ENCODE measurements at regions not wholly inside any gene's neighbourhood (a gene's known extent, or its start where the extent isn't known, plus 50 kb on each side); places are given as distances from the start of the nearest gene placed in this dataset.
A peak's percentile ranks its signal among the peaks of the same experiment; 100 is the strongest.
"Not testable (repeated sequence)": the region's sequence is repeated elsewhere in the genome, so short reads cannot be mapped to it uniquely, and the experiment has no call there.

- H3K27me3 Mint-ChIP-seq (ENCODE audit: low read depth), result no peaks in the 10 kb centered on the region
- DNase-seq (ENCODE audit: low spot score), result no peak
- H3K9me3 Mint-ChIP-seq, result no peaks in the 10 kb centered on the region
- H3K36me3 Mint-ChIP-seq (ENCODE audit: low read depth), result no peaks in the 10 kb centered on the region
- intact Hi-C loops (cut with micrococcal nuclease), result no loop called here
- no peaks in the 10 kb centered on the region for H3K4me1 Mint-ChIP-seq (ENCODE audit: low read depth)
- H3K27ac Mint-ChIP-seq, result no peak overlapping the region
- H3K4me3 Mint-ChIP-seq (ENCODE audit: low read depth), result no peak overlapping the region
Observed at GRCh38 chr5:18397891-18398290, 763.6 kb downstream of the TAF11L14 start.

GRCh38 chr5:18399461-18400327, 765.4 kb downstream of the TAF11L14 start:
- H3K4me3 Mint-ChIP-seq (ENCODE audit: low read depth); intact Hi-C loops (cut with micrococcal nuclease); DNase-seq (ENCODE audit: low spot score); H3K36me3 Mint-ChIP-seq (ENCODE audit: low read depth); H3K27me3 Mint-ChIP-seq (ENCODE audit: low read depth); H3K9me3 Mint-ChIP-seq; H3K27ac Mint-ChIP-seq; H3K4me1 Mint-ChIP-seq (ENCODE audit: low read depth): not testable (repeated sequence)

- Mint-ChIP-seq H3K4me3 (ENCODE audit: low read depth) (no peak overlapping the region), H3K4me1 (ENCODE audit: low read depth) (no peaks in the 10 kb centered on the region), H3K27ac (no peak overlapping the region), H3K9me3 (no peaks in the 10 kb centered on the region), H3K27me3 (ENCODE audit: low read depth) (no peaks in the 10 kb centered on the region), H3K36me3 (ENCODE audit: low read depth) (no peaks in the 10 kb centered on the region)
- intact Hi-C loops (cut with micrococcal nuclease), result no loop called here
- no peak for DNase-seq (ENCODE audit: low spot score)
Observed at GRCh38 chr5:18403141-18403540, 768.9 kb downstream of the TAF11L14 start.

- no peak overlapping the region for H3K27ac Mint-ChIP-seq
- DNase-seq (ENCODE audit: low spot score), result no peak
- no peaks in the 10 kb centered on the region for H3K27me3 Mint-ChIP-seq (ENCODE audit: low read depth)
- H3K36me3 Mint-ChIP-seq (ENCODE audit: low read depth), result no peaks in the 10 kb centered on the region
- no peak overlapping the region for H3K4me3 Mint-ChIP-seq (ENCODE audit: low read depth)
- H3K9me3 Mint-ChIP-seq, result no peaks in the 10 kb centered on the region
- intact Hi-C loops (cut with micrococcal nuclease), result no loop called here
- H3K4me1 Mint-ChIP-seq (ENCODE audit: low read depth), result no peaks in the 10 kb centered on the region
Observed at GRCh38 chr5:18403941-18404438, 769.7 kb downstream of the TAF11L14 start.

GRCh38 chr5:18420711-18421110, 786.5 kb downstream of the TAF11L14 start:
- intact Hi-C loops (cut with micrococcal nuclease), result no loop called here

GRCh38 chr5:18433336-18433735, 799.1 kb downstream of the TAF11L14 start:
- Mint-ChIP-seq H3K27me3 (ENCODE audit: low read depth) (no peaks in the 10 kb centered on the region), H3K27ac (no peak overlapping the region), H3K4me3 (ENCODE audit: low read depth) (no peak overlapping the region), H3K9me3 (no peaks in the 10 kb centered on the region), H3K36me3 (ENCODE audit: low read depth) (no peaks in the 10 kb centered on the region), H3K4me1 (ENCODE audit: low read depth) (no peaks in the 10 kb centered on the region)
- intact Hi-C loops (cut with micrococcal nuclease), result no loop called here
- DNase-seq (ENCODE audit: low spot score), result no peak

More at GRCh38 chr5:18420711-18421110, 786.5 kb downstream of the TAF11L14 start:
- no peak overlapping the region for H3K4me3 Mint-ChIP-seq (ENCODE audit: low read depth)
- H3K27ac Mint-ChIP-seq, result no peak overlapping the region
- no peak for DNase-seq (ENCODE audit: low spot score)
- peaks cover 14% of the 10 kb centered on the region for H3K9me3 Mint-ChIP-seq
- no peaks in the 10 kb centered on the region for H3K36me3 Mint-ChIP-seq (ENCODE audit: low read depth)
- no peaks in the 10 kb centered on the region for H3K4me1 Mint-ChIP-seq (ENCODE audit: low read depth)
- H3K27me3 Mint-ChIP-seq (ENCODE audit: low read depth), result no peaks in the 10 kb centered on the region

GRCh38 chr5:18438126-18438525, 803.9 kb downstream of the TAF11L14 start:
- DNase-seq (ENCODE audit: low spot score), result no peak
- intact Hi-C loops (cut with micrococcal nuclease), result no loop called here

GRCh38 chr5:18455521-18455920, 821.3 kb downstream of the TAF11L14 start:
- intact Hi-C loops (cut with micrococcal nuclease), result no loop called here
- no peak overlapping the region for H3K4me3 Mint-ChIP-seq (ENCODE audit: low read depth)
- no peak overlapping the region for H3K27ac Mint-ChIP-seq
- no peaks in the 10 kb centered on the region for H3K27me3 Mint-ChIP-seq (ENCODE audit: low read depth)
- no peak for DNase-seq (ENCODE audit: low spot score)
- H3K36me3 Mint-ChIP-seq (ENCODE audit: low read depth), result no peaks in the 10 kb centered on the region
- H3K4me1 Mint-ChIP-seq (ENCODE audit: low read depth), result no peaks in the 10 kb centered on the region
- peaks cover 13% of the 10 kb centered on the region for H3K9me3 Mint-ChIP-seq

More at GRCh38 chr5:18438126-18438525, 803.9 kb downstream of the TAF11L14 start:
- Mint-ChIP-seq H3K4me3 (ENCODE audit: low read depth) (no peak overlapping the region), H3K9me3 (no peaks in the 10 kb centered on the region), H3K27ac (no peak overlapping the region), H3K27me3 (ENCODE audit: low read depth) (no peaks in the 10 kb centered on the region), H3K4me1 (ENCODE audit: low read depth) (no peaks in the 10 kb centered on the region), H3K36me3 (ENCODE audit: low read depth) (no peaks in the 10 kb centered on the region)

GRCh38 chr5:18457255-18457654, 823.0 kb downstream of the TAF11L14 start:
- H3K4me3 Mint-ChIP-seq (ENCODE audit: low read depth), result no peak overlapping the region
- no peaks in the 10 kb centered on the region for H3K27me3 Mint-ChIP-seq (ENCODE audit: low read depth)
- no peaks in the 10 kb centered on the region for H3K4me1 Mint-ChIP-seq (ENCODE audit: low read depth)
- intact Hi-C loops (cut with micrococcal nuclease), result no loop called here
- no peak for DNase-seq (ENCODE audit: low spot score)
- no peaks in the 10 kb centered on the region for H3K36me3 Mint-ChIP-seq (ENCODE audit: low read depth)
- H3K9me3 Mint-ChIP-seq, result peaks cover 10% of the 10 kb centered on the region
- no peak overlapping the region for H3K27ac Mint-ChIP-seq

- DNase-seq (ENCODE audit: low spot score), result no peak
- H3K27me3 Mint-ChIP-seq (ENCODE audit: low read depth), result no peaks in the 10 kb centered on the region
- intact Hi-C loops (cut with micrococcal nuclease), result no loop called here
- no peak overlapping the region for H3K27ac Mint-ChIP-seq
- H3K36me3 Mint-ChIP-seq (ENCODE audit: low read depth), result no peaks in the 10 kb centered on the region
- no peaks in the 10 kb centered on the region for H3K9me3 Mint-ChIP-seq
- H3K4me1 Mint-ChIP-seq (ENCODE audit: low read depth), result no peaks in the 10 kb centered on the region
- no peak overlapping the region for H3K4me3 Mint-ChIP-seq (ENCODE audit: low read depth)
Observed at GRCh38 chr5:18461766-18462165, 827.5 kb downstream of the TAF11L14 start.

GRCh38 chr5:18465833-18466681, 831.8 kb downstream of the TAF11L14 start:
- DNase-seq (ENCODE audit: low spot score), result peak; percentile 14
- H3K36me3 Mint-ChIP-seq (ENCODE audit: low read depth), result no peaks in the 10 kb centered on the region
- intact Hi-C loops (cut with micrococcal nuclease), result loop anchor here (1.0 kb wide), 1 partner anchor 232 kb away; no protein-coding TSS in a partner anchor

GRCh38 chr5:18466731-18467130, 832.5 kb downstream of the TAF11L14 start:
- intact Hi-C loops (cut with micrococcal nuclease), result loop anchor here (1.0 kb wide), 1 partner anchor 232 kb away; no protein-coding TSS in a partner anchor
- no peaks in the 10 kb centered on the region for H3K27me3 Mint-ChIP-seq (ENCODE audit: low read depth)
- no peak for DNase-seq (ENCODE audit: low spot score)
- H3K27ac Mint-ChIP-seq, result no peak overlapping the region
- H3K4me3 Mint-ChIP-seq (ENCODE audit: low read depth), result no peak overlapping the region
- H3K4me1 Mint-ChIP-seq (ENCODE audit: low read depth), result no peaks in the 10 kb centered on the region
- H3K9me3 Mint-ChIP-seq, result no peaks in the 10 kb centered on the region
- no peaks in the 10 kb centered on the region for H3K36me3 Mint-ChIP-seq (ENCODE audit: low read depth)

More at GRCh38 chr5:18465833-18466681, 831.8 kb downstream of the TAF11L14 start:
- Mint-ChIP-seq H3K9me3 (no peaks in the 10 kb centered on the region), H3K4me1 (ENCODE audit: low read depth) (no peaks in the 10 kb centered on the region), H3K4me3 (ENCODE audit: low read depth) (no peak overlapping the region), H3K27ac (no peak overlapping the region), H3K27me3 (ENCODE audit: low read depth) (no peaks in the 10 kb centered on the region)

- H3K36me3 Mint-ChIP-seq (ENCODE audit: low read depth); H3K27ac Mint-ChIP-seq; DNase-seq (ENCODE audit: low spot score); H3K4me3 Mint-ChIP-seq (ENCODE audit: low read depth); H3K27me3 Mint-ChIP-seq (ENCODE audit: low read depth); H3K9me3 Mint-ChIP-seq; H3K4me1 Mint-ChIP-seq (ENCODE audit: low read depth); intact Hi-C loops (cut with micrococcal nuclease): not testable (repeated sequence)
Observed at GRCh38 chr5:18471791-18472190, 837.5 kb downstream of the TAF11L14 start.

All from activated T-helper 2 cell treated with anti-CD3 and anti-CD28 coated beads, Interferon-gamma antibody, Interleukin-2, Interleukin-4, amounts not matched to agents 10 μg/mL and 5 μg/mL and 100 μg/mL, durations not matched to agents 14 hours and 24 hours and 36 hours (primary cell).